Activated naive CD8-positive, alpha-beta T cell (primary cell): ENCODE measurements at regions not wholly inside any gene's neighbourhood (a gene's known extent, or its start where the extent isn't known, plus 50 kb on each side); places are given as distances from the start of the nearest gene placed in this dataset.
"Not testable (repeated sequence)": the region's sequence is repeated elsewhere in the genome, so short reads cannot be mapped to it uniquely, and the experiment has no call there.

Experiments
- H3K27ac Mint-ChIP-seq: one replicate; pipeline ENCODE4 v1.8.0; 2021; ENCODE audit warnings: mixed read lengths
- H3K27me3 Mint-ChIP-seq: one replicate; pipeline ENCODE4 v1.8.0; 2021; ENCODE audit warnings: mixed read lengths
- H3K36me3 Mint-ChIP-seq: one replicate; pipeline ENCODE4 v1.8.0; 2021; ENCODE audit warnings: mixed read lengths
- H3K4me1 Mint-ChIP-seq: one replicate; pipeline ENCODE4 v1.8.0; 2021; ENCODE audit warnings: low read depth, mixed read lengths
- H3K4me3 Mint-ChIP-seq: one replicate; pipeline ENCODE4 v1.8.0; 2021; ENCODE audit warnings: mild to moderate bottlenecking, mixed read lengths
- H3K9me3 Mint-ChIP-seq: one replicate; pipeline ENCODE4 v1.8.0; 2021; ENCODE audit warnings: low read depth, mixed read lengths

DNA sequence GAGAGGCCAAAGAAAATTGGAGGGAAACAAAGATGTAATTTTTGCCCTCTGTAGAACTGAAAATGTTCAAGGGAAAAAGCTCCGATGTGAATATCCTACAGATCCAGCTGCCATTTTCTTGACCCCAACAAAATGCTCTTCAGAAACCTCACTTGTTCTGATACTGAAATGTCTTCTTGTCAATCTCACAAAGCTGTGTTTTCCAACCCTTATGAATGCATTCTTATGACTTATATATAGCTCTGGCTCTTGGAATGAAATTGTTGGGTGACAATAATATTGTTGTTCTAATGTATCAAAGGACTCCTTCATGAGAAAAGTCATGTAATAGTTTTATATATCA lies 157.1 kb upstream of the TGFBR2 start:
- H3K4me3 Mint-ChIP-seq = no peak overlapping the region
- H3K4me1 Mint-ChIP-seq = no peaks in the 10 kb centered on the region
- no peak overlapping the region for H3K27ac Mint-ChIP-seq
- peaks cover 14% of the 10 kb centered on the region for H3K9me3 Mint-ChIP-seq
- no peaks in the 10 kb centered on the region for H3K27me3 Mint-ChIP-seq
- H3K36me3 Mint-ChIP-seq = peaks cover 4% of the 10 kb centered on the region

DNA sequence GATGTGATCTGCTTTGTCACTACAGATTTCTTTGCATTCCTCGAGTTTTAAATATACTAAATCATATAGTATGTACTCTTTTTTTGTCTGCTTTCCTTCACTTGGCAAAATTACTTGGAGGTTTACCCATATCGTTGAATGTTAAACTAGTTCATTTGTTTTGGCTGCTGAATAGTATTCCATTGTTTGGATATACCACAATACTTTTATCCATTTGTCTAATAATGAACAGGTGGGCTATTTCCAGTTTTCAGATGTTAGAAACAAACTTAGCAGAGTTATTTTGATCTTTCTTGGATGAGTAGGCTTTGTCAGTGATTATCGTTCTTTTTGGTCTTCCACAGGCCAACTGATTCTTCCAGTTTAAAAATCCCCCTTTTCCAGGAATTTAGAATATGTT lies 154.0 kb upstream of the TGFBR2 start:
- Mint-ChIP-seq H3K4me3 (no peak overlapping the region), H3K36me3 (peaks cover 6% of the 10 kb centered on the region), H3K27ac (no peak overlapping the region), H3K9me3 (peaks cover 14% of the 10 kb centered on the region), H3K4me1 (peaks cover 22% of the 10 kb centered on the region), H3K27me3 (no peaks in the 10 kb centered on the region)

DNA sequence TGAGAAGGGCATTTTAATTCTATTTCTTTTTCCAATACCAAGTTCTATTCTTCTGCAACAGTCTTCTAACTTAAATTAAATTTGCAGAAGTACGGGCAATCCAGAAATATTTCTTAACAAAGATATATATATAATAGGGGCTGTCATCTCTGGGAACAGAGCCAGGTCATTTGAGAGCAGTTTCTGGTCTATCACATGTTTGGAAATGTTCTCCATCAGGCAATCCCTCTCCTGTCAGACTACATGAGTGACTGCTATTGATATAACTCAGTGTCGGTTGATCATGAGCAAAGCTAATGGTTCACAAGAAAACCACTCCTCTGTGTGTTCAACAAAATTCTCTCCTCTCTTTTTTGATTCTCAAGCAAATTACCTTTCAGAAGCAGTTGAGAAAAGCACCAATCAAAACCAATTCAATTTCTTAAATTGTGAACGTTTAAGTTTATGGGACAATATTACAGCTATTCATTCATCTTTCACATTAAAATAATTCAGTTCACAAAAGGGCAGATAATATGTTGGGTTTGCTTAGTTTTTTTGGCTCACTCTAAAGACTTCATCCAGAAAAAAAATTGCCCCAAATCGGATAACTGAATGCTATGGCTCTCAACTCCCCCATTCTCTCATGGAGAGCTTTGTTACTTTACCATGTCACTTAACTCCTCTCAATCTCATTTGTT lies 152.9 kb upstream of the TGFBR2 start:
- H3K4me3 Mint-ChIP-seq = no peak overlapping the region
- H3K36me3 Mint-ChIP-seq = peaks cover 9% of the 10 kb centered on the region
- no peaks in the 10 kb centered on the region for H3K27me3 Mint-ChIP-seq
- peaks cover 14% of the 10 kb centered on the region for H3K9me3 Mint-ChIP-seq
- H3K27ac Mint-ChIP-seq = no peak overlapping the region
- peaks cover 27% of the 10 kb centered on the region for H3K4me1 Mint-ChIP-seq

DNA sequence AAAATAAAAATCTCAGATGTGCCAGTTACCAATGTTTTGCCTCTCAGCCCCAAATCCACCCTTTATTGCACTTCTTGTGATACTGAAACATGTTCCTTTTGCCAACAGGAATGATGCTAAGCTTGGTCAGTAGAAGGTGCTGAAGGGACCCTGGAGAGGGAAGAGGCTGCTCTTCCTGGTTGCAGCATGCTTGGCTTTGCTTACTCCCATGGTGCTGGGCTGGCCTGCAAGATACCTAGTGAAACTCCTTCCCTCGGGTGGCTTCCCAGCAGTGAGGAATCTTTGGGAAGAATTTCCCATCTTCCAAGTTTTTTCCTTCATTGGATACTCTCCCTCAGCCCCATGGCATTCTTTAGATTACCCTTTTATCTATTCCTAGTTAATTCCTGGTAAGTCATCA lies 151.8 kb upstream of the TGFBR2 start:
- Mint-ChIP-seq H3K4me3 (no peak overlapping the region), H3K9me3 (peaks cover 17% of the 10 kb centered on the region), H3K4me1 (peaks cover 27% of the 10 kb centered on the region), H3K36me3 (peaks cover 10% of the 10 kb centered on the region), H3K27me3 (no peaks in the 10 kb centered on the region), H3K27ac (no peak overlapping the region)

DNA sequence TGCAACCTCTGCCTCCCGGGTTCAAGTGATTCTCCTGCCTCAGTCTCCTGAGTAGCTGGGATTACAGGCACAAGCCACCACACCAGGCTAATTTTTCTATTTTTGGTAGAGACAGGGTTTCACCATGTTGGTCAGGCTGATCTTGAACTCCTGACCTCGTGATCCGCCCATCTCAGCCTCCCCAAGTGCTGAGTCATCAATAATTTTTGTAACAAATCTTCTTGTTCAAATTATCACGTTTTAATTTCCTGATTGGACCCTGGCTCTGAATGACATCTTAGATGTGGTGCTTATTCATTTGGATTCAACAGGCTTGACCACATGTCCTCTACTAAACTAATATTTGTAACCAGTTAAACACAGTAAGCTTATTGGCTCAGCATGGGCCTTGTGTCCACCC lies 151.3 kb upstream of the TGFBR2 start:
- Mint-ChIP-seq H3K9me3 (peaks cover 17% of the 10 kb centered on the region), H3K4me1 (peaks cover 27% of the 10 kb centered on the region), H3K36me3 (peaks cover 11% of the 10 kb centered on the region)
- H3K4me3 Mint-ChIP-seq, H3K27ac Mint-ChIP-seq, H3K27me3 Mint-ChIP-seq: not testable (repeated sequence)

DNA sequence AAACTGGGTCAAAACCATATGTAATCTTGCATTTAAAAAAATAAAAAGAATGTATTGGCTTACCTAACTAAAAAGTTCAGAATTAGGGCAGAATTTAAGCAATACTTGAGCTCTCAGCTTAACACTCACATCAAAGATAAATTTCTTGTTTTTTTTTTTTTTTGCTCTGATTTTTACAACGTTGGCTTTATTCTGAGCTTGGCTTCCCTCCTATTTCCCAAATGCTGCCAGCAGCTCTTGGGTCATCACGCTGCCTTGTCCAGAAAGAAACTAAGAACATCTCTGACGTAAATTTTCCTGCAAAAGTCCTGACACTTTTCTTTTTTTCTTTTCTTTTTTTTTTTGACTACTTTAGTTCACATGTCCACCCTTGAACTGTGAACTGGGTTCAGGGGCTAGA lies 150.6 kb upstream of the TGFBR2 start:
- Mint-ChIP-seq H3K27ac (no peak overlapping the region), H3K36me3 (peaks cover 13% of the 10 kb centered on the region), H3K4me1 (peaks cover 27% of the 10 kb centered on the region), H3K9me3 (peaks cover 17% of the 10 kb centered on the region), H3K27me3 (no peaks in the 10 kb centered on the region), H3K4me3 (peak overlapping the region; percentile 13)

DNA sequence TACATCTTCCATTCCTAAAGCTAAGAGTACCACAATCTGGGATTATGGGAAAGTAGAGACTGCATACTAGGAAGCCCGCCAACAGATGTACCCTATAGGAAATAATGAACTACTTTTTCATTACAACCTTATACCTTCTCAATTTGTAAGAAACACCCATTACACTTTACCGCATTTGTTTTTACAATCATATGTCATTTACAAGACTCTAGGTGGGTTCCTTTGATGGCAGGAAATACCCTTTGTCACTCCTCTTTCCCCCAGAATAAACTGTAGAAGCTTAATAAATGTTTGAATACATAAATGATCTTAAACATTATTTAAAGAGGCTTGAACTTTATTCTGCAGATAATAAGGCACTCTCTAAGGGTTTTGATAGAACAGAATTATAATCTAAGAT lies 150.1 kb upstream of the TGFBR2 start:
- Mint-ChIP-seq H3K4me1 (peaks cover 27% of the 10 kb centered on the region), H3K9me3 (peaks cover 17% of the 10 kb centered on the region), H3K36me3 (peaks cover 13% of the 10 kb centered on the region), H3K27ac (peak overlapping the region; percentile 25), H3K27me3 (no peaks in the 10 kb centered on the region), H3K4me3 (peak overlapping the region; percentile 13)

DNA sequence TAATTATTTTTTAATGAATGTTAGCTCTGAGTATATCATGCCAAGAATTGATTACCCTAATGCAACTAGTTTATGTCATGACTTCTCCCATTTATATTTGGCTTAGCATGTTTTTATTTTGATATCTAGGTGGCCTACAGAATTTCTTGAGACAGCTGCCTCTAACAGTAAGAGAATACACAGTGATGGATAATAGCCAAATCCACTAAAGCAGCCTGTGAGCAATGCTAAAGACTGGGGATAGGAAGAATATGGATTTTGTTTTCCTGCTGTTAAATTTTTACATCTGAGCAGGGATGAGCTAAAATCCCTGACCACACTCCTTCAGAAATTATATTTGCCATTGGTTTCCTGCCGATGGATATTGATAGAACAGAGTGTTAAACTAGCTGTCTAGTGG lies 149.3 kb upstream of the TGFBR2 start:
- H3K36me3 Mint-ChIP-seq = peaks cover 11% of the 10 kb centered on the region

DNA sequence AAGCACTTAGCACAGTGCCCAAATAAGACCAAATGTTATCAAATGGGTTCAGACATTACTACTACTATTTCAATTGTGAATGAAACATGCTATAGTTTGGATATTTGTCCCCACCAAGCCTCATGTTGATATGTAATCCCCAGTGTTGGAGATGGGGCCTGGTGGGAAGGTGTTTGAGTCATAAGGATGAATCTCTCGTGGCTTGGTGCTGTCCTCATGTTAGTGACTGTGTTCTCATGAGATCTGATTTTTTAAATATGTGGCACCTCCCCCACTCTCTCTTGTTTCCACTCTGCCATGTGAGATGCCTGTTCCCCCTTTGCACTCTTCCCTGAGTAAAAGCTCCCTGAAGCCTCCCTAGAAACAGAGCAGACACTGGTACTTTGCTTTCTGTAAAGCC lies 148.7 kb upstream of the TGFBR2 start:
- Mint-ChIP-seq H3K27ac (peak overlapping the region; percentile 8), H3K4me1 (peaks cover 30% of the 10 kb centered on the region), H3K27me3 (no peaks in the 10 kb centered on the region), H3K9me3 (peaks cover 12% of the 10 kb centered on the region), H3K4me3 (no peak overlapping the region), H3K36me3 (peaks cover 9% of the 10 kb centered on the region)

More for the DNA sequence above, 149.3 kb upstream of the TGFBR2 start:
- H3K4me3 Mint-ChIP-seq = no peak overlapping the region
- H3K9me3 Mint-ChIP-seq = peaks cover 15% of the 10 kb centered on the region
- H3K27me3 Mint-ChIP-seq = no peaks in the 10 kb centered on the region
- no peak overlapping the region for H3K27ac Mint-ChIP-seq
- H3K4me1 Mint-ChIP-seq = peaks cover 29% of the 10 kb centered on the region

DNA sequence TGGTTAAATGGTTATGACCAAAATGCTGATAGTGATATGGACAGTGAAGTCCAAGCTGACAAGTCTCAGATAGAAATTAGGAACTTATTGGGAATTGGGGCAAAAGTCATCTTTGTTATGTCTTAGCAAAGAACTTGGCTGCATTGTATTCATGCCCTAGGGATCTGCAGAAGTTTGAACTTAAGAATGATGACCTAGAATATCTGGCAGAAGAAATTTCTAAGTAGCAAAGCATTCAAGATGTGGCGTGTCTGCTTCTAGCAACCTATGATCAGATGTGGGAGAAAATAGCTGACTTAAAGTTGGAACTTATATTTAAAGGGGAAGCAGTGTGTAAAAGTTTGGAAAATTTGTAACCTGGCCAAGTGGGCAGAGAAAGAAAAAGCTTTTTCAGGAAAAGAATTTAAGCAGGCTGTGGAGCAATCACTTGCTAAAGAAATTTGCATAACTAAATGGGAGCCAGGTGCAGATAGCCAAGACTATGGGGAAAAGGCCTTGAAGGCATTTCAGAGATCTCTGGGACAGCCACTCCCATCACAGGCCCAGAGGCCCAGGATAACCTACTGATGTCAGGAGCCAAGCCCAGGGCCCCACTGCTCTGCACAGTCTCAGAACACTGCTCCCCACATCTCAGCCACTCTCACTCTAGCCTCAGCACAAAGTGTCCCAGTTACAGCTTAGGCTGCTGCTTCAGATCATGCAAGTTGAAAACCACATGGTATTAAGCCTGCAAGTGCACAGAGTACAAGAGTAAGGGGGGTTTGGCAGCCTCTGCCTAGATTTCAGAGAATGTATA lies 147.8 kb upstream of the TGFBR2 start:
- Mint-ChIP-seq H3K4me3 (no peak overlapping the region), H3K27ac (no peak overlapping the region), H3K36me3 (peaks cover 8% of the 10 kb centered on the region), H3K27me3 (no peaks in the 10 kb centered on the region), H3K9me3 (peaks cover 11% of the 10 kb centered on the region), H3K4me1 (peaks cover 30% of the 10 kb centered on the region)

DNA sequence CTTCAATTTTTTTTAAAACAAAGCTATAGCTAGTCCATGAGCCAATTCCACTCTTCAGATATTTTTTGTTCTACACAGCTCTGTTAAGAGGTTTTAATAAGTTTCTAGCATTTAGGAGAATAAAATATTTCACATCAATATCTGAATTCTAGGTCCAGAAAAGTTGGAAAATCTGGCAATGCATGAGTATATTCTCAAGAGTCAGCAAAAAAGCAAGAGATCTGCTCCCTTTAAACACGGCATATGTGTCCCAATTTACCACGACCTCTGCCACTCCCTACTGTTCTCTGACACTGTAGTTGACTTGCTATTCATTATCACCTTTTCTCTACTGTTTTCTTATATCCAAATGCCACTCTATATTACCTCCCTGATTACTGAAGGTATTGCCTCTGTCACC lies 145.1 kb upstream of the TGFBR2 start:
- H3K9me3 Mint-ChIP-seq = peaks cover 21% of the 10 kb centered on the region

DNA sequence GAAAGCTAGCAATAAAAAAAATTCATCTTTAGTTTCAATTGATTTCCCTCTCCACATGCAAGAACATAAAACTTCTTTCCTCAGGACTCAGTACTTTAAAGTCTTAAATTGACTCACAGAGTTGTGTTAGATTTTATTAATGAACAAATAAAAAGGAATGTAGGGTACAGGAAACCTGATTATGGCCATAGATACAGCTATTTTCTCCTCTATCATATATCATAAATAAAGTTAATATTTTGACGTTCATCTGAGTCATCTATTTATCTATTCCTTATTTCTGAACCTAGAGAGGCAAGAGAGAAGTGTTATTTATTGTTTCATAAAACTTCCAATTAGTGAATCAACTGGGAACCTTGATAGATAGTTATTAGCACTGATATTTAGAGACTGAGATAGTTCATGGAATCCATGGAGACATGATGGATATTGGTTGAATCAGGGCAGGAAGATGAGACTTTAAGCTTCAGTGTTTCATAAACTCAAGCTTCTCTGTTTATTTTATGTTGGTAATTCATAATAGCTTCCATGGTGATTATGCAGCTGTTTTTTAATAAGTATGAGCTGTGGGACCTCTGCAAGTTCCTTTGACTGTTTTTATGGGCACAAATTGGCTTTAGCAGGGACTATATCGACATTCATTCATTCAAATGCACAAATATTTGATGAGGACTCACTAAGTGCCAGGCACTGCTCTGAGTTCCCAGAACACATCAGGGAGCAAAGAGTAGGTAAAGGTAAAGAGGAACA lies 143.5 kb upstream of the TGFBR2 start:
- Mint-ChIP-seq H3K27me3 (no peaks in the 10 kb centered on the region), H3K4me3 (no peak overlapping the region), H3K27ac (no peak overlapping the region), H3K9me3 (peaks cover 21% of the 10 kb centered on the region), H3K36me3 (peaks cover 13% of the 10 kb centered on the region), H3K4me1 (peaks cover 4% of the 10 kb centered on the region)

More for the DNA sequence above, 145.1 kb upstream of the TGFBR2 start:
- Mint-ChIP-seq H3K36me3 (peaks cover 16% of the 10 kb centered on the region), H3K4me1 (peaks cover 19% of the 10 kb centered on the region), H3K27me3 (no peaks in the 10 kb centered on the region), H3K4me3 (no peak overlapping the region), H3K27ac (no peak overlapping the region)

DNA sequence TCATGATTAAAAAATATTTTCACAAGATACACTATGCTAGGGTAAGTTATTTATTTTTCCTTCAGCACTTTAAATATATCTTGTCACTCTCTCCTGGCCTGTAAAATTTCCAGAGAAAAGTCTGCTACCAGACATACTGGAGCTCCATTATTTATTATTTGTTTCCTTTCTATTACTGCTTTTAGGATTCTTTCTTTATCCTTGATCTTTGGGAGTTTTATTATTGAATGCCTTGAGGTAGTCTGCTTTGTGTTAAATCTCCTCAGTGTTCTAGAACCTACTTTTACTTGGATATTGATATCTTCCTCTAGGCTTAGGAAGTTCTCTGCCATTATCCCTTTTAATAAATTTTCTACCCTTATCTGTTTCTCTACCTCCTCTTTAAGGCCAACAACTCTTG lies 142.0 kb upstream of the TGFBR2 start:
- Mint-ChIP-seq H3K27ac (no peak overlapping the region), H3K36me3 (peaks cover 10% of the 10 kb centered on the region), H3K4me3 (no peak overlapping the region), H3K4me1 (peaks cover 3% of the 10 kb centered on the region), H3K9me3 (peaks cover 18% of the 10 kb centered on the region), H3K27me3 (no peaks in the 10 kb centered on the region)

DNA sequence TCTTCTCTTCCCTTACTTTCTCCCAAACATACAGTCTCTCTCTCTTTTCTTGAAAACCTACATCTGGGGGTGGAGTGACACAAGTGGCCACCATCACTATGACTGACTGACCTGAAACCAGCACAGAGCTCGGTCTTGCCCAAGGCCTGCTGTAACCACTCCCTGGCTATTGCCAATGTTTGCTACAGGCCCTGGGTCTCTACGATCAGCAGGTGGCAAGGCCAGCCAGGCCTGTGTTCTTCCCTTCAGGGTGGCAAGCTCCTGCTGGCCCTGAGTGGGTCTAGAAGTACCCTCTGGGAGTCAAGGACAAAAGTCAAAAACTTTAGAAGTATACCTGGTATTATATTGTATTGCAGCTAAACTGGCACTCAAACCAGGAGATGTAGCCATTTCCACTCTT lies 140.9 kb upstream of the TGFBR2 start:
- no peaks in the 10 kb centered on the region for H3K27me3 Mint-ChIP-seq
- H3K9me3 Mint-ChIP-seq = peaks cover 14% of the 10 kb centered on the region
- peaks cover 7% of the 10 kb centered on the region for H3K36me3 Mint-ChIP-seq
- H3K4me1 Mint-ChIP-seq = peaks cover 4% of the 10 kb centered on the region
- H3K4me3 Mint-ChIP-seq = no peak overlapping the region
- H3K27ac Mint-ChIP-seq = no peak overlapping the region

DNA sequence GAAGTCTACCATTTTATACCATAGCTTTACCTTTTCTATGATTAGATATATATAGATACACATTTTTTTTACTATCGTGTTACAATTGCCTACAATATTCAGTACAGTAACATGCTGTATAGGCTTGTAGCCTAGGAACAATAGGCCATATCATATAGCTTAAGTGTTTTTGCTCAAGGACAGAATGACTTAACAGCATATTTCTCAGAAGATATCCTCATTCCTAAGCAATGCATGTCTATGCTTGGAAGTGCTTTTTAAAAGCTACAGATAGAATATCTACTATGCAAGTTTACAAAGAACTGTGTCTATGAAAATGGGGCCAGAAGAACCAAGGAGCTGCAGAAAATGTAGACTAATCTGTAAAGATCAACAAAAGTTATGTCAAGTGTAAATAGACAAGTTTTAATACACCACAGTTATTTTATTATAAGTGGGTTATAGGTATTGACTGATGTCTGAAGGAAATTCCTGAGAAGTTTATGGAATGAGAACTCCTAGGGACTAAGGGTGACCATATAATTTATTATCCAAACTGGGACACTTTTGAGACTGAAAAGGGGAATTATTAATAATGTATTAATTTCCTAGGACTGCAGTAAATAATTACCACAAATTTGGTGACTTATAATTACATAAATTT lies 138.7 kb upstream of the TGFBR2 start:
- Mint-ChIP-seq H3K9me3 (peaks cover 11% of the 10 kb centered on the region), H3K27ac (no peak overlapping the region), H3K4me3 (no peak overlapping the region), H3K36me3 (peaks cover 7% of the 10 kb centered on the region), H3K4me1 (peaks cover 13% of the 10 kb centered on the region), H3K27me3 (no peaks in the 10 kb centered on the region)
